ENCODE measurements at regions not wholly inside any gene's neighbourhood (a gene's known extent, or its start where the extent isn't known, plus 50 kb on each side); places are given as distances from the start of the nearest gene placed in this dataset.

DNA sequence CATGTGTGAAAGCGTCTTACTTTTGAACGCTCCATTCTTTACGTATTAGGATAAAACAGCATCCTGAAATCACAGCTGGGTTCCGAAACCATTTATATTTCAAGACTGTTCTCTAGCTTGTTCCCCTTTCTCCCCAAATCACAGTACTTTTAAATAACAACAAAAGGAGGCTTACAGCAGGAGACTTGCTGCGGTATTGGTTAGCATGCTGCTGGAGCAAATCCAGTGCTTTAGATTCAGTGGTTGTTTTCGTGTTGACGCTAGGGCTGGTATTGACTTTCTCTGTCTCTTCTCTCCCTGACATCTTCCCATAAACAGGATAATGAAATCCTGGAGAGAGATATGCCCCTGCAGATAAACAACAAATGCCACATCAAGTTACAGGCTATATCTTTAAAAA is 103.1 kb downstream of the ZNF608 start:
- no peak overlapping the region for H3K4me3 ChIP-seq (ENCODE audit: low read length)
- H3K27me3 ChIP-seq (ENCODE audit: insufficient read depth, low read length), result peaks cover 52% of the 10 kb centered on the region
- peaks cover 8% of the 10 kb centered on the region for H3K4me1 ChIP-seq (ENCODE audit: insufficient read depth, low read length)
- no peaks in the 10 kb centered on the region for H3K9me3 ChIP-seq (ENCODE audit: low read depth, low read length)

DNA sequence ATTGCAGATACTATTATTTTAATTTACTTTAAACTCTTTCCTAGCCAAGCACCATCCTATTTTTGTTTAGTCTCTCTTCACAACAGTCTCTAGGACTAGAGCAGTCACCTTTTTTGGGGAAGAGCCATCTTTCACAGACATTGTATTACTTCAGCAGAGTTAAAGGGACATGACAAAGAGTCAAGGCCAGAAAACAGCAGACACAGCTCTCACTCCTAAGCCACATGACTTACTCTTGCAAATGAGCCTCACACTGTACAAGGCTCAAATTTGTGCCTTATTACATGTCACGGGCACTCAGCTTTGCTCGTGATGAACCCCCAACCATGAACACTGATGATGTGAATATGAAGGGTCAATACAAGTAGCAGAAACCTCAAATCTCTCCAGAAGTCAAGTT is 104.3 kb downstream of the ZNF608 start:
- Histone ChIP-seq H3K27me3 (ENCODE audit: insufficient read depth, low read length) (peaks cover 42% of the 10 kb centered on the region), H3K4me3 (ENCODE audit: low read length) (no peak overlapping the region), H3K9me3 (ENCODE audit: low read depth, low read length) (no peaks in the 10 kb centered on the region), H3K4me1 (ENCODE audit: insufficient read depth, low read length) (no peaks in the 10 kb centered on the region)

GRCh38 chr5:124641154-124641792 is 105.2 kb downstream of the ZNF608 start:
- Histone ChIP-seq H3K9me3 (ENCODE audit: low read depth, low read length) (no peaks in the 10 kb centered on the region), H3K4me1 (ENCODE audit: insufficient read depth, low read length) (no peaks in the 10 kb centered on the region), H3K4me3 (ENCODE audit: low read length) (no peak overlapping the region), H3K27me3 (ENCODE audit: insufficient read depth, low read length) (peaks cover 33% of the 10 kb centered on the region)

DNA sequence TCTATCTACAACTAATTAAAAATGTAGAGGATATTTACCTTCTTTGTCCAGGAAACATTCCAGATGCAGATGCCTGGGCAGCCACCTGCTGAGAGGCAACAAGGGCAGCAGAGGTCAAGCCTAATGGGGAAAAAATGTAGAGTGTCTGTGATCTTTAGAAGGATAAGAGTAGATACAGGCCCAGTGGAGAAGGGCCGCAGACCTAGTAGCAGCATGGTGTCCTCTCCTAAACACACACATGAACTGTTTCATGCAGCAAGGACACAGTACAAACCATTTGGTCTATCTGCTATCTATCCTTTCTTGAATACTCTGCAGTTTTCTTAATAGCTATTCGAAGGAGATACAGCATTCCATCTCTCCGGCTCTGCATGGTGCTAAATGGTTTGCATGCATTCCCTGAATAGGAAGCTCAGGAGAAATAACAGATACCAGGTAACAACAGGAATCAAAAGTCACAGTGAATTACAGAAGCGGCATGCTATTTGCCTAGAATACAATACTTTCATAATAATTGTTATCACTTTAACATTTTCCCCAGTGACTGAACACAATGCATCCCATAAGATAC is 107.3 kb downstream of the ZNF608 start:
- no peak overlapping the region for H3K4me3 ChIP-seq (ENCODE audit: low read length)
- H3K9me3 ChIP-seq (ENCODE audit: low read depth, low read length), result no peaks in the 10 kb centered on the region
- peaks cover 15% of the 10 kb centered on the region for H3K27me3 ChIP-seq (ENCODE audit: insufficient read depth, low read length)
- no peaks in the 10 kb centered on the region for H3K4me1 ChIP-seq (ENCODE audit: insufficient read depth, low read length)

DNA sequence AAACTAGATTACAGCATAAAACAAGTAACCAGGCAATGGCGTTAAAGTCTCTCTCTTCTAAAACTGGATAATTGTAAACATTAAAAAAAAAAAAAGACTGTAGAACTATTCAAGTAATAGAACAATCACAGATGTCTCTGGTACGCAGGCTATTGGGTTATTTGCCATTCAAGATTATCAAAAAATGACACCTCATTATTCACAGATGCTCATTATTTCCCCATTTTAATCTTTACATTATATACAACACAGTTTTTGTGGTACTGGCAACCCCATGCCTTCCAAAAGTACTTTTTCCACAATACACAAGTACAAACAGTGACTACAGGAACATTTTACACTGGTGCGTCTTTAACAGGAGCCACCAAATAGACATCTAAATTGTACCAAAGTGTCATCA is 109.4 kb downstream of the ZNF608 start:
- H3K4me3 ChIP-seq (ENCODE audit: low read length), result no peak overlapping the region
- peaks cover 4% of the 10 kb centered on the region for H3K27me3 ChIP-seq (ENCODE audit: insufficient read depth, low read length)
- H3K4me1 ChIP-seq (ENCODE audit: insufficient read depth, low read length), result no peaks in the 10 kb centered on the region
- H3K9me3 ChIP-seq (ENCODE audit: low read depth, low read length), result no peaks in the 10 kb centered on the region

DNA sequence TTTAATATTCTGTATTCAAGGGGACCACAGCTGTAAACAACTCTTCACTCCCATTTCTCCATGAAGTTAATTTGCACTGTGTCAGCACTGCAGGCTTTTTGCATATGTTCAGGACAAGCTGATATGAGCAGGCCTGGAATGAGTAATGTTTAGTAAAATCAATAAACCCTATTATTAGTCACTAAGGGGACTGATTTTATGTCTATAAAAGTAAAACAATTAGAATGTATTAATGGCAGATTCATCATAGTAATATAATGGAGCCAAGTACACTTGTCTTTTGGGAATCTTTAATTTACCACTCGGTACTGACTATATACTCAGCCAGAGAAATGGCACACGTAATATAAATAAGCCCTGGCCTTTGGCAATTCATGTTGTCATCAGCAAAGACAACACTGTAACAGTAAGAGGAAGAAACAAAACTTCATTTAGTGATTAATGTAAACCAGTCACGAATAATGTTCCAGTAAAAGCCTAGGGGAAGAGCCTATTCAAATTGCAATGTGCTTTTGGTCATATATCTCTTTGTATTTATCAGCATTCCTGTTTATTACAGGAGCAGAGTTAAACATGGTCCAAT is 111.6 kb downstream of the ZNF608 start:
- Histone ChIP-seq H3K4me3 (ENCODE audit: low read length) (no peak overlapping the region), H3K27me3 (ENCODE audit: insufficient read depth, low read length) (peaks cover 7% of the 10 kb centered on the region), H3K9me3 (ENCODE audit: low read depth, low read length) (no peaks in the 10 kb centered on the region), H3K4me1 (ENCODE audit: insufficient read depth, low read length) (no peaks in the 10 kb centered on the region)

DNA sequence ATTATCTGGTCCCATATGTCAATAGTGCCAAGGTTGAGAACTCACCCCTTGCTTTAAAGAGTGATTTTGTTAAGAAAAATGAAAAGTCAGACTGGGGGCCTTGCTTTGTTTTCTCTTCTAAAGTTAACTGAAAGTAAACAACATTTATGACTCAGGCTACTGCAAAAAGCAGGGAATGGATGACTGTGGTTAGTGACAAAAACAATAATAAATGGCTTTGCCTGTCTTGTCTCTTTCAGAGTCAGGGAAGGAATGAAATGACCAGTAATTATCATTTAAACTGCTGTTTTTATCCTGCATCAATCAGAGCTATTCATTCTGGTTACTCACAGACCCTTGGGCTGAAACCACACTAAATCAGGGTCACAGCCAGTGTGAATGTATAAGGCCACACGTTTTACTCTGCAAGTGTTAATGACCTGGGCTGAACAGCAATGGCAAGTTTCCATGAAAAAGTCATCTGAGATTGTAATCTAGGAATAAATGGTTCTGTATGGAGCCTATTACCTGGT is 112.2 kb downstream of the ZNF608 start:
- Histone ChIP-seq H3K4me1 (ENCODE audit: insufficient read depth, low read length) (no peaks in the 10 kb centered on the region), H3K4me3 (ENCODE audit: low read length) (no peak overlapping the region), H3K27me3 (ENCODE audit: insufficient read depth, low read length) (peaks cover 7% of the 10 kb centered on the region), H3K9me3 (ENCODE audit: low read depth, low read length) (no peaks in the 10 kb centered on the region)

DNA sequence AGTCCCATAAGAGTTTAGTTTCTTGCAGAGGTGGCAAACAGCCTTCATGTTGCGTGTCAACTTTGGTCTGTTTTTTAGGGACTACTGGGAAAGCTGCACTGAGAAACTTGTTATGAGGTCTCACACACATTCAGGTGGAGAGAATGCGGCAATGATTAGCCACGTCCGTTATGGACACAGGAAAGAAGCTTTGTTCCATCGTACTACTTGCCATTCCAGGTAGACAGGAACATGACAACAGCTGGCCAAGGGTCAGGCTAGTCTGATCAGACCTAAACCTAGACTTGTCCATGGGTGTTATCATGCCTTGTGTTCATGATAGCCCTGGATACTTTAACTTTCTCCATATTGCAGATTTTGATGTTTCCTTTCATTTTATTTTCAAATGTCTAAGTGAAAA is 113.2 kb downstream of the ZNF608 start:
- Histone ChIP-seq H3K27me3 (ENCODE audit: insufficient read depth, low read length) (peaks cover 5% of the 10 kb centered on the region), H3K9me3 (ENCODE audit: low read depth, low read length) (no peaks in the 10 kb centered on the region), H3K4me1 (ENCODE audit: insufficient read depth, low read length) (no peaks in the 10 kb centered on the region), H3K4me3 (ENCODE audit: low read length) (no peak overlapping the region)

DNA sequence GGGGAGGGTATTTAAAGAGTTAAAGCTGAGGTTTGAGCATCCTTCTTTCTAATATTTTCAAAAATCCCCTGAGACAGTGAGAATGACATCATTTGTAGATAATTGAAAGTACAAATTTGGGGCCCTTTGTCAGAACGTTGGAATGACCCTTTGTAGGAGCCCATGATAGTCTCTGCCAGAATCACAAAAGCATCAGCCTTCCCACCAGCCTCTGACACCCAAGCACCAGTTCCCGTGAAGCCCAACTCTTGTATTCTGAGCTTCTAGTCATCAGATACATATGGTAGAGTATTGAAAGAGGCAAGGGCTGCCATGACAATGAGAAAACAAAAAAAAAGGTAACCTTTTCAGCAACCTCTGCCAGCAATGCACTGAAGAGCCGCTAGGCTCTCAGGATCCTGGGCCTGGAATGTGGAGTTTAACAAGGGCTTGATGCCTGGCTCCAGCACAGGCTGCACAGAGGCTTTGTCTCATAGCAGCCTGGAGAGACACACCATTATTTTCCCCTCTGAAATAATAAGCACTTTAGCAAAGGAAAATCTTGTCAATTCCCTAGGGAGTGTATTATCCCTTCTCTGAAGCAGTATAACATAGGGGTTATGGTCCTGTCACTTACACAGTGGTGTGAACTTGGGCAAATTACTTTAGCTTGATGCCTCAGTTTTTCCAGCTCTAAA is 114.4 kb downstream of the ZNF608 start:
- peaks cover 5% of the 10 kb centered on the region for H3K27me3 ChIP-seq (ENCODE audit: insufficient read depth, low read length)
- no peaks in the 10 kb centered on the region for H3K9me3 ChIP-seq (ENCODE audit: low read depth, low read length)
- H3K4me3 ChIP-seq (ENCODE audit: low read length), result no peak overlapping the region
- no peaks in the 10 kb centered on the region for H3K4me1 ChIP-seq (ENCODE audit: insufficient read depth, low read length)

DNA sequence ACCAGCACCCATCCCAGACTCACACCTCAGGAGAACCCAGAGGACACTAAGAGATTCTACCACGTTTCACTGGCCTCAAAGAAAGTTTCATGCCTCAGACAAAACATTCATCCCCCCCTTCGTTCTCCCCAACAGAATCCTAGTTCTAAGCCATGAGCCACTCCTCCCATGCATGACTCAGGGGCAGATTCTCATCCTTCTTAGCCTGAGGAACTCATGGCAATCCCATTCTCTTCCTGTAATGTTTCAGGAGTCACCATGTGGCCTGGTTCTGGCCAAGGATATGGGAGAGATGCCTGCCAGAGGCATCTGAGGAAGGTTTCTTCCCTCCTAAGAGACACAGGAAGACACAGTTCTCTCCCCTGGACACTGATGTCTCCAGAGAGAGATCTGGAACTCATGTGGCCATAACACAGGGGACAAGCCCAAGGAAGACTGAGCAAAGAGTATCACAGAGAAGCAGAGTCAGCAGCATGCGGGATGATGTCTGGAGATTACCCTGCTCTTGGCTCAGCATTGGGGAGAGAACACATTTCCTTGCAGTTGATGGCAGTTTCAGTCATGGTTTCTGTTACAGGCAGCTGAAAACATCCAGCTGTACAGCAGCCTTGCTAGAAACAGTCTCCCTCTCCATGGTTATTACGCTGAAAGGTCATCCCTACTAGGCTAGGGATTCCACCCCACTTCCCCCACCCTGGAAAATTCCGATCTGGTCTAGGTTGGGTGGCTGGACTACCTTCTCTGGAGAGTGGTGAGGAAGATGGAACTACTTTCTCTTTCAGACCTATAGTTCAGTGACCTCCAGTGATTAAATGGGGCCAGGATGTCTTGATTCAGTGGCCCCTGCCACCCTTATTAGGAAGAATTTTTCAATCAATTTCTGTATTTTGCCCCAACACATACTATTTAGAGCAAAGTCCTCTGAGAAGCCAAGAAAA is 115.4 kb downstream of the ZNF608 start:
- H3K27me3 ChIP-seq (ENCODE audit: insufficient read depth, low read length), result peaks cover 5% of the 10 kb centered on the region
- no peaks in the 10 kb centered on the region for H3K4me1 ChIP-seq (ENCODE audit: insufficient read depth, low read length)
- H3K4me3 ChIP-seq (ENCODE audit: low read length), result no peak overlapping the region
- H3K9me3 ChIP-seq (ENCODE audit: low read depth, low read length), result no peaks in the 10 kb centered on the region

DNA sequence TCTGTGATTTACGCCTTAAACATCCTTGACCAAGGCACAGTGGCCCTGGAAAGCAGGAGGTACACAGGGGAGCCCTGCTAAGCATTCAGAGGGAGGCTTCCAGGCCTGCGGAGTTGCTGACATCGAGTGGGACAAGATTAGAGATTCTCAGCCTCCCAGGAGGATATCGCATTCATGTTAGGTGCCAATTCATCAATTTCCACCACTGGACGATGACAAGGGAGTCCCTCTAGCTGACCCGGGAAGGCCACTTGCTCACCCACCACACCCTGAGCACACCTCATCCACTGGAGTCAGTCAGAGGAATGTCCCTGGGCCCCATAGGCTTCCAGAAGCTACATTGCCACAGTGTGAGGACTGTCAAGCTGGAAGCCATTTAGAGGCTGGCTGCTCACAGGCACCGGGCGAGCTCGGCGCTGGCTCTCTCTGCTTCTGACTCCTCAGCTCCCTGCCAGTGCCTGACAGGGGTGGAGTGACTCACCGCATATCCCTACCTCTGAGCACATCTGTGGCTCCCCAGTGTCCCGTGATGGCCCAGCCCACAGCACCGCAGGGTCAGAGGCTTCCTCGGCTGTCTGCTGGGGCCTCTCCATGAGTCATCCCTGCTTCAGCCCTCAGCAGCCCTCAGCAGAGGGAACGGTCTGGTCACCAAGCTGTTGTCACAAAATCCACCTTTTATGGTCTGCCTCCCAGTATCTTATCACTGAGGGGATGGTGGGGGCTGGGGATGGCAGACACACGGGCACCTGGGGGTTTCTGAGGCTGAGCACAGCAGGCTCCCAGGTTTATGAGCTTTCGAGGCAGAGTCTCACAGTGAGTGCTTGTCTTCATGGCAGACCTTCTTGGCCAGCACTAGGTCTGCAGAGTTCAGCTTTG is 117.5 kb downstream of the ZNF608 start:
- H3K9me3 ChIP-seq (ENCODE audit: low read depth, low read length), result no peaks in the 10 kb centered on the region
- H3K4me3 ChIP-seq (ENCODE audit: low read length), result no peak overlapping the region
- no peaks in the 10 kb centered on the region for H3K4me1 ChIP-seq (ENCODE audit: insufficient read depth, low read length)
- peaks cover 5% of the 10 kb centered on the region for H3K27me3 ChIP-seq (ENCODE audit: insufficient read depth, low read length)

DNA sequence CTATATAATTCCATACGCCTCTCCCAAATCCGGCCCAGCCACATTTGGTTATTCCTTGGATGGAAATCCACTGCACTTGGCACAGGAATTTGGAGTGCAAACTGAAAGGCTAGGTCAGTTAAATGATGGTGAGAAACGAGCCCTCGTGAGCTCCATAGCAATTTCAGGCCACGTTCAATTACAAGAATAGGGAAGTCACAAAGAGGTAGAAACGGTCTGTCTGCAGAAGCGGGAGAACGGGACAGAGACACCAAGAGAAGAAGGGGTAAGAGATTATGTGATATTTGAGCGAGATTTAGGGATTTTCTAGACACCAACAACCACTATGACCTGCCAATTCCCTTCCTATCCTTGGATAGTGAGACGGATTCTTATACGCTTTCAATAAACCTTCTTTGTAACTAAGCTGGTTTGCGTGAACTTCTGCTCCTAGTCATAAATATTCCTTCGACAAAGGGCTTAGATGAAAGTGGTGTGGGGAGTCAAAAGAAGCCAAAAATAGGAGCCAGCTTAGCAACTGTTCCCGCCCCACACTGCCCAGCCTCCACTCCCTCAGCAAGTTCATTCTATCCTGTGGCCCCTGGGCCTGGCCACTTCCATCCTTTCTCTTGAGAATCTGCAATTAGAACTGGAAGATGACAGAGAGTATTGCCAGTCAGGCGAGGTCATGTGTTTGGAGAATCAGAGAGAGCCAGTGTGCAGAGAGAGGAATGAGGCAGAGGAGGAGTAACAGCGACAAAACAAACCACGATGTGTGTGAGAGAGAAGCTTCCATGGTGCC is 118.4 kb downstream of the ZNF608 start:
- Histone ChIP-seq H3K4me1 (ENCODE audit: insufficient read depth, low read length) (no peaks in the 10 kb centered on the region), H3K4me3 (ENCODE audit: low read length) (no peak overlapping the region), H3K27me3 (ENCODE audit: insufficient read depth, low read length) (peaks cover 5% of the 10 kb centered on the region), H3K9me3 (ENCODE audit: low read depth, low read length) (no peaks in the 10 kb centered on the region)

DNA sequence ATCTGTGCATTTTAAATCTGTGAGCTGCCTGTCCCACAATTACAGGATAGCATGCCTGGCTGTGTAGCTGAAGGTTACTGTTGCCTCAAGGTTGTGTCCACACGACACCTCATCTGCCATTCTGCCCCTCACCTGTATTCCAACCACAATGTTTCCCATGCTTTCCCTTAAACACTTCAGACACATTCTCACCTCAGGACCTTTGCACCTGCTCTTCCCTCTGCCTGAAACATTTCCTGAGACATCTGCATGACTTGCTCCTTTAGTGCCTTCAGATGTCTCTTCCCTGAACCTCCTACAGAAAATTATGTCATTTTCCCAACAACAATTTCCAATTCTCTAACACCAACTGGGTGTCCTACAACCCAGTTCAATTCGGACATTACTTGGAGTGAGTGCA is 120.4 kb downstream of the ZNF608 start:
- Histone ChIP-seq H3K4me1 (ENCODE audit: insufficient read depth, low read length) (no peaks in the 10 kb centered on the region), H3K4me3 (ENCODE audit: low read length) (no peak overlapping the region), H3K9me3 (ENCODE audit: low read depth, low read length) (no peaks in the 10 kb centered on the region), H3K27me3 (ENCODE audit: insufficient read depth, low read length) (peaks cover 3% of the 10 kb centered on the region)

Measured in mononuclear cell (primary cell).